Neural progenitor cell (in vitro differentiated cells): ENCODE measurements at regions not wholly inside any gene's neighbourhood (a gene's known extent, or its start where the extent isn't known, plus 50 kb on each side); places are given as distances from the start of the nearest gene placed in this dataset.

ENCODE experiments used
- CTCF ChIP-seq: fragments of 200-600 bp; sonication (generic); IDR thresholded peaks from 2 replicates; pipeline ENCODE4 v1.5.1; 2017; ENCODE audit warnings: antibody characterized with exemption, mild to moderate bottlenecking
- EZH2 ChIP-seq: fragments of 200-600 bp; sonication (generic); IDR thresholded peaks from 2 replicates; pipeline ENCODE4 v1.6.1; 2017; ENCODE audit warnings: antibody characterized with exemption, mild to moderate bottlenecking, moderate library complexity
- EZH2phosphoT487 ChIP-seq: fragments of 200-600 bp; sonication (generic); IDR thresholded peaks from 2 replicates; pipeline ENCODE4 v1.6.1; 2017; ENCODE audit warnings: antibody characterized with exemption

GRCh38 chr5:61730866-61731265, 398.8 kb downstream of the ZSWIM6 start:
- TF ChIP-seq CTCF (no peak), EZH2 (no peak), EZH2phosphoT487 (no peak)
